ENCODE measurements at regions not wholly inside any gene's neighbourhood (a gene's known extent, or its start where the extent isn't known, plus 50 kb on each side); places are given as distances from the start of the nearest gene placed in this dataset.

DNA sequence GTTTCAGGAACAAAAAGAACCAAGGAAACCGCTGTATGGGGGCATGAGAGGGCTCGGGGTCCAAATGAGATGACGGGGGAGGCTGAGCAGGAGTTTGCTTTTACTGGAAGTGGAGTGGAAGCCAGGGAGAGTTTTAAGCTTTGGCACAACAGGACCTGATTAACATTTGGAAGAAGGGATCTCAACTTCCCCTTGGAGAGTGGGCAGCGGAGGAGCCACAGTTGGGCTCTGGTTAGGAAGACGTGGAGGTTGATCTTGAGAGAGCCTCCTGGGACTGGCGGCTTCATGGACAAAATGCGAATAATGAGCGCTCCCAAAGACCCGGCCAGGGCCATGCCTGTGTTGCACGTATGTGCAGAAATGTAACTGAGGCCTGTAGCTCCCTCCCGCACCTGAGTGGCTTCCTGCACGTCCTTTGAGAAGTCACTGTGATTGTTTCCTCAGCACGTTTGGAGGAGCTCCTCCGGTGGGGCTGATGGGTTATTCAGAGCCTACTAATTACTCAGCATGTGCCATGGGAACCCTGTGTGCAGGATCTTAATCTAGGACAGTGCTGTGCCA is 595.3 kb upstream of the MGMT start:
- DNase-seq (no peak), ATAC-seq (no peak)

DNA sequence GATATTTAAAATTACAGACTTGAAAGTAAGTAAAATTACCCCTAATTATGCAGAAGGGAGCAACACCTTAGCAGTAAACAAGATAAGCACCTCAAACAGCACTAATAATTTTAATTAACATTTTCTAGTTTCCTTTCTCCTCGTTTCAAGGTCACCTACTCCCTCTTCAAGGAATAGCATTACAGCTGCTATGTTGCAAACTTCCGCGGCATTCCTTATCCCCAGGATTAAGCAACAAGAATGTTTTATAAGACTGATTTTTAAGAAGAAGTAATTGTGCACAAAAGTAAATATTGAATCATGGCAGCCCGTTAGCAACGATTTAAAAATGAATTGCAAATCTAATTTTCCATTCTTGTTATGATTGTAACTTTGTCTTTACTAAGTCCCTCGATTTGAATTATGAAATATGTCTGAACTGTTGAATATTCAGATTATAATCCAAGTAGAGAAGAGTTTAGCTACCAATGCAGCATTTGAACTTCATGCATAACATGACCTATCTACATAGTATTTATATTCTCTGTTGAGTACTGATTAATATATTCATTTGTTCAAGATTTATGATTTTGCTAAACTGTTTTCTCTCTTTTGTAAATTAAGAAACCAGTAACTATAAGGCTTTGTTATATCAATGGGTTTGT is 593.5 kb upstream of the MGMT start:
- H3K4me3 Mint-ChIP-seq, result no peak overlapping the region
- no peaks in the 10 kb centered on the region for H3K9me3 Mint-ChIP-seq (ENCODE audit: low read depth)
- CTCF ChIA-PET, result no interaction called here
- ATAC-seq (no peak), DNase-seq (no peak)
- H3K27me3 Mint-ChIP-seq, result peaks cover 3% of the 10 kb centered on the region
- no peak overlapping the region for H3K27ac Mint-ChIP-seq
- no peaks in the 10 kb centered on the region for H3K36me3 Mint-ChIP-seq
- H3K4me1 Mint-ChIP-seq, result no peaks in the 10 kb centered on the region

More for the DNA sequence above, 595.3 kb upstream of the MGMT start:
- Mint-ChIP-seq H3K9me3 (ENCODE audit: low read depth) (no peaks in the 10 kb centered on the region), H3K4me3 (no peak overlapping the region), H3K4me1 (no peaks in the 10 kb centered on the region), H3K36me3 (no peaks in the 10 kb centered on the region), H3K27ac (no peak overlapping the region), H3K27me3 (peaks cover 3% of the 10 kb centered on the region)
- CTCF ChIA-PET, result no interaction called here

DNA sequence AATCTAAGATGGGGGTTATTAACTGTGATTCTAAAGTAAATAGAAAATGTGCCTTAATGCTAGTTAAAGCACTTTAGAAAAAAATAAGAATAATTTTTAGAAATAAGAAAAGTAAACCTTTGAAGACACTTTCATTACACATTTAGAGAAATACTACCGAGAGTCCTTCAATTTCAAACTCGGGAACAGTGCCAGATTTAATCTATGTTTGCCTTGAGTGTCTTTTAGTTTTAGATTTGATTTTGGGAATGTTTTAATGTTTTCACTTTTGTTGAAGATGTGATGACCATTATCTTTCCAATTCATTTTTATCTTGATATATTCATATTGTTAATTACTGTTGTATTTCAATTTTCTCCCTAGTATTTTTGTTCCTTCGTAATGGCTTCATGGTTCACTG is 592.7 kb upstream of the MGMT start:
- Mint-ChIP-seq H3K36me3 (no peaks in the 10 kb centered on the region), H3K9me3 (ENCODE audit: low read depth) (no peaks in the 10 kb centered on the region), H3K4me1 (no peaks in the 10 kb centered on the region), H3K27me3 (peaks cover 3% of the 10 kb centered on the region), H3K27ac (no peak overlapping the region), H3K4me3 (no peak overlapping the region)
- CTCF ChIA-PET, result no interaction called here
- DNase-seq (no peak), ATAC-seq (no peak)

DNA sequence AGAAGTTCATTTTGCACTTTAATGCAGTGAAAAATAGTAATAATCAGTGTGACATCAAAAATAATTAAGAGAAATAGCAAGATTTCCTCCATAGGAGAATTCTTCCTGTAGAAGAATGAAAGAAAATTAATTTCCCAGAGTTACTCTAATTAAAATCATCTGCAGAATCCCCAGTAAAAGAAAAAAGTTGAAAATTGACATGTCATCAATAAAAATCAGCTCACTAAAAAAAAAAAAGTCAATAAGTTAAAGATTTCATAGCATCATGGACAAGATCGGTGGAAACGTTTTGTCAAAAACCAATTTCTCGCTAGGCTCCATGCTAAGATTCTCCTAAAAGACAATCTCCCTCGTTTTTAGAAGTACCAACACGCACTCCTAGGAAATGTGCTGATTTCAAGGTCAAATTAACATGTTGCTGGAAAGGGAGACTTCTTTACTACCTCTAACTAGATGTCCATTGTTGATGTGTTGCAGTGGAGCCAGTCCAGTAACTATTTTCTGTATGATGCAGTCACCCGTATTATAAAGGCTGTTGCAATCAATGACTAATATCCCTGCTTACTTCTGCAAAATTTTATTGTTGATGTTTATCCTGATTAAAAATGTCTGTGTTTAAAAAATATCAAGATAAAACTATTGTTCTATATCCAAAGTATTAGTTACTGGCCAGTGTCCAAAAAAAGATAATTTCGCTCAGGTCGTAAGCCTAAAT is 591.9 kb upstream of the MGMT start:
- H3K4me1 Mint-ChIP-seq, result no peaks in the 10 kb centered on the region
- no peak for ATAC-seq
- H3K27me3 Mint-ChIP-seq, result peaks cover 3% of the 10 kb centered on the region
- H3K36me3 Mint-ChIP-seq, result no peaks in the 10 kb centered on the region
- CTCF ChIA-PET, result no interaction called here
- H3K4me3 Mint-ChIP-seq, result no peak overlapping the region
- no peak for DNase-seq
- no peak overlapping the region for H3K27ac Mint-ChIP-seq
- H3K9me3 Mint-ChIP-seq (ENCODE audit: low read depth), result no peaks in the 10 kb centered on the region

DNA sequence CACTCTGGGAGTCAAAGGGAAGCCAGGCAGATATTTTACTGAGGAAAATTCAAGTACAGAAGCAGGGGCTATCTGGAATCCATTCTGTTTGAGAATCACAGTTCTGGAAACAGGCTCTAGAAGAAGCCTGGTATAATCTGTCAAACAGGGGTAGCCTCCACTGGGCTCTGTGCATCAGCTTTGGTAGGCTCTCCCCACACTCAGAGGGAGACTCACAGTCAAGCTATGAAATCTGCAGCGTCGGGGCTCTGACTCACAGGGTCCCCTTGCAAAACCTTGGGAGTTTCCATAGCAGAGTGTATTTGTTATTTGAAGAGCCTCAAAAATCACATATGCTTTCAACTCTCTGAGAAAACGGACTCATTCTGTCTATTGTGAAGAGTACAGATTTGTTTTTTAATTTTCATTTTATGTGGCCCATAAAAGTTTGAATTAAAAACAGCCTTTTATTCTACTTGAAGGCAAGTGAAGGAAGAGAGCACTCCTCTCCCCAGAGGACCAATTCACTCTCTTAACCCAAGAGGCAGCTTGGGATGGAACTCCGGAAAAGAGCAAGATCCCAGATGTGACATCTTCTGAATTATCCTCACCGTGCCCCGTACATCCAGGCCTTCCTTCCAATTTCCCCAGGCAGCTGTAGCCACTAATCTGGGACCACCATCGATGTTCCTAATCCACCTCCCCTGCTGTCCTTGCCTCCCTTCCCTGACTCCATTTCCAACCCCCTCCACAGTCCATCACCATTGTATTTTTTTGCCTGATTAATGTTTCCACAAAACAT is 590.9 kb upstream of the MGMT start:
- no peak overlapping the region for H3K4me3 Mint-ChIP-seq
- no peaks in the 10 kb centered on the region for H3K9me3 Mint-ChIP-seq (ENCODE audit: low read depth)
- no peak overlapping the region for H3K27ac Mint-ChIP-seq
- DNase-seq, result no peak
- peaks cover 3% of the 10 kb centered on the region for H3K27me3 Mint-ChIP-seq
- H3K4me1 Mint-ChIP-seq, result no peaks in the 10 kb centered on the region
- CTCF ChIA-PET, result no interaction called here
- ATAC-seq, result no peak
- no peaks in the 10 kb centered on the region for H3K36me3 Mint-ChIP-seq

DNA sequence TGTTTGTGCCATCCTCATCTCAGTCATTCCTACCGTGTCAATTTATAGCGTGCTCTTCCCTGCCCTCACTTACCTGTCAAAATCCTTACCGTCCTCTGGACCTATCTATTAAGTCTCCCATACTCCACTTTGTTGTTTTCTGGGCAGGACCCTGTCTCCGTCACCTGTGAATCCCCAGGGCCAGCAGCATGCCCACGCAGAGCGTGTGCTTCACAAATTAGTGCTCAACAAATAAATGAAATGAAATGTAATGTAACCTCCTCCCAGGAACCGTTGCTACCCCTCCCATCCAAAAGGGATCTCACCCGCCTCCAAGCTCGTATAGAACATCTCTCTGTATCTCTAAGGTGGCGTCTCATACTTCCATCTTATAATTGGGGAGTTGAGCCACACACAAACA is 589.9 kb upstream of the MGMT start:
- H3K9me3 Mint-ChIP-seq (ENCODE audit: low read depth), result no peaks in the 10 kb centered on the region
- no peak for DNase-seq

DNA sequence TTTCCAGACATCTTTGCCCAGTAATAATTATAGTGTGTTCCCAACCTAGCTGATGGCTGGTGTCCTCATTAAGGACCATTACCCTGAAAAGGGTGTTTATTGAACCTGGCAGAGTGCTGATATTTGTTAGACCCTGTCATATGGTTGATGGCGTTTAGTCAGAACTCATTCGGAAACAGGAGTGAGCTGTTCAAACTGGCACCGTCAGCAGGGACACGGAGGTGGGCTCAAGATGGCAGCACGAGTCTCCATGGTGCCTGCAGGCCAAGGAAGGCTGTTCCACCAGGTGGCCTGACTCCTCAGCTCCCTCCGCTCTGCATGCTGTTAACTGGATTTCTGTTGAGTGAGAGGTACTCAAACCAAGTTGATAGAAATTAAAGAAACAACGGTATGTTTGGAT is 589.1 kb upstream of the MGMT start:
- no peaks in the 10 kb centered on the region for H3K4me1 Mint-ChIP-seq
- H3K4me3 Mint-ChIP-seq, result no peak overlapping the region
- DNase-seq, result no peak
- CTCF ChIA-PET, result no interaction called here
- H3K27me3 Mint-ChIP-seq, result peaks cover 3% of the 10 kb centered on the region
- no peaks in the 10 kb centered on the region for H3K9me3 Mint-ChIP-seq (ENCODE audit: low read depth)
- no peak for ATAC-seq
- no peaks in the 10 kb centered on the region for H3K36me3 Mint-ChIP-seq
- no peak overlapping the region for H3K27ac Mint-ChIP-seq

More for the DNA sequence above, 589.9 kb upstream of the MGMT start:
- Mint-ChIP-seq H3K27ac (no peak overlapping the region), H3K27me3 (peaks cover 3% of the 10 kb centered on the region), H3K4me1 (no peaks in the 10 kb centered on the region), H3K36me3 (no peaks in the 10 kb centered on the region), H3K4me3 (no peak overlapping the region)
- ATAC-seq, result no peak
- CTCF ChIA-PET, result no interaction called here

DNA sequence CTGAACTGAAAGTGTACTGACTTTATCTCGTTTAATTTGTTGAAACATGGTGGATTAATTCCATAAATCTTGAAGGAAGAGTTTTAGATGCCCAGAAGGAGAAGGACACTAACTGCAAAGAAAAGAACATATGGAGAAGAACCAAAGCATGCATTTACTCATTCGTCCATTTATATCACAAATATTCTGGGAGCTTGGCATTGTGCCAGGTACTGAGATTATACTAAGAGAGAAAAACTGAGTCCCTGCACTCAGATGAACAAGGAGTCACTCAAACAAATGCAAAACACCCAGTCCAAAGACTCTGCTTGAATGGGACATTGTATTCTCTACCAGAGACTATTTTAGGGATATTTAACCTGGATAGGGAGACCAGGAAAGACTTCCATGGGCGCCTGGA is 588.0 kb upstream of the MGMT start:
- CTCF ChIA-PET, result no interaction called here
- Mint-ChIP-seq H3K27ac (no peak overlapping the region), H3K36me3 (no peaks in the 10 kb centered on the region), H3K27me3 (peaks cover 3% of the 10 kb centered on the region), H3K9me3 (ENCODE audit: low read depth) (no peaks in the 10 kb centered on the region), H3K4me3 (no peak overlapping the region), H3K4me1 (no peaks in the 10 kb centered on the region)
- DNase-seq (no peak), ATAC-seq (no peak)

DNA sequence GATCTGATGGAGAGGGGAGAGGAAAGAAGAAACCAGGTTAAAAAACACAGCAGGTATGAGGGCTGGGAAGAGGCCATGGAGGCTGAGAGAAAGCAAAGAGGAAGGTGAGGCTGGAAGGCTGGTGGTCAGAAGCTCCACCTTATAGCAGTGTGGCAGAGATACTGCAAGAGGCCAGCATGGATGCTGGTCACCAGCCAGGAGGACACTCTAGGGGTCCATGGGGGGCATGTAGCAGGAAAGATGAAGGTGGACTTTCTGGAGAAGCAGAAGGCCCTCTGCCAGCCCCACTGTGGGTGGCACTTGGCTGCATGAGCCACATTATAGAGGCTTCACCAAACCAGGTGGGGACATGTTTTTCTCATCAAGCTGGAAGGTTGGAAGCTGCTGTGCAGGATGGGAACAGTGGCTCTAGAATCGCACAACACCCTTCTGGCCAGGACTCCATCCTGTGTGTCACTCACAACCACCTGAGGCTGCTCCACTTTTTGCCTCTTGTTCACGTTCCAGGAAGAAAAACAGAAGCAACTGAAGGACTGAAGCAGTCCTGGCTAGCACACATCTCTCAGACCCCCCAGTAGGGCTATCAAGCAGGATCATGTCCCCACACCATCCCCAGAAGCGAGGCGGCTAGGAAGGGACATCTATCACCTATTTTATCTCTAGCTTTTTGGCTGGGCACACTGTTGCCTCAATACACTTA is 587.5 kb upstream of the MGMT start:
- no peaks in the 10 kb centered on the region for H3K9me3 Mint-ChIP-seq (ENCODE audit: low read depth)
- CTCF ChIA-PET, result no interaction called here
- H3K4me1 Mint-ChIP-seq, result no peaks in the 10 kb centered on the region
- peaks cover 3% of the 10 kb centered on the region for H3K27me3 Mint-ChIP-seq
- DNase-seq, result no peak
- H3K4me3 Mint-ChIP-seq, result no peak overlapping the region
- ATAC-seq, result no peak
- H3K36me3 Mint-ChIP-seq, result no peaks in the 10 kb centered on the region
- no peak overlapping the region for H3K27ac Mint-ChIP-seq

DNA sequence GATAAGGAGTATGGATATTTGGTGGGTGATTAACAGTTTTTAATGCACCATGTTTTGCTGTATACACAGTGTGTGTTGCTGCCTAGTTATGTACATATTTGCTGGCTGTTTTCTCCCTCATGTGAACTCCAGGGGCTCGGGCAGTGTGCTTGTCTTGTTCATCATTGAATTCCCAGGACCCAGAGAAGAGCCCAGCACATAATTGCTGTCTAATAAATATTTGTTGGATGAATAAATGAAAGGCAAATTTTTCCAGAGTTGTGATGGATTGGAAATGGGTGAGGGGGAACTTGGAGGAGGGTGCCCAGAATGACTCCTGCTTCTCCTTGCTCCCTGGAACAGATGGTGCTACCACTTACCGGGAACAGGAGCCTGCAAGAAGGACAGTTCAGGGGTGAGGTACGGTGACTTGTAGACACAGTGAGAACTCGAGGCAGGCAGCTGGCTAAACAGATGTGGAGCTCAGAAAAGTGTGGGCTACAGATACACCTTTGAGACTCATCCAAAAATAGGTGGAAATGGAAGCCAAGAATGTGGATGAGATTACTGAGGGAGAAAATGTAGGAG is 586.8 kb upstream of the MGMT start:
- no peaks in the 10 kb centered on the region for H3K36me3 Mint-ChIP-seq
- H3K4me1 Mint-ChIP-seq, result no peaks in the 10 kb centered on the region
- H3K27me3 Mint-ChIP-seq, result peaks cover 3% of the 10 kb centered on the region
- H3K27ac Mint-ChIP-seq, result no peak overlapping the region
- no peak overlapping the region for H3K4me3 Mint-ChIP-seq
- no peaks in the 10 kb centered on the region for H3K9me3 Mint-ChIP-seq (ENCODE audit: low read depth)
- CTCF ChIA-PET, result no interaction called here
- ATAC-seq (no peak), DNase-seq (no peak)

DNA sequence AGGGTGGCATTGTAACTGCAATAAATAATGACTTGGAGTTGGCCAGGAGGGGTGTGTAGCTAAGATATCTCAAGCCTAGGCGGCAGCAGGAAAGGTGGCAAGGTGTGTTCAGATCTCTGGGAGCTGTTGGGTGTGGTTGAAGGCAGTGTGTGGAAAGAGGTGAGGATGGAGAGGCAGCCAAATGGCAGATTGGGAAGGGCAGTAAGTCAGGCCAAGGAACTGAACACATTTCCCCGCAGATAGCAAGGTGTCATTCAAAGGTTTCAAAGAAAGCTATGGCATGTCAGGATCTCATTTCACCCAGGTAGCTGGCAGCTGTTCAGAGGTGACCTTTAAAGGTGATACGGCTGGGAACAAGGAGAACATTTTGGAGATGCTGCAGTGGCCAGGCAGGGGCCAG is 586.0 kb upstream of the MGMT start:
- Mint-ChIP-seq H3K27me3 (peaks cover 3% of the 10 kb centered on the region), H3K4me3 (no peak overlapping the region), H3K9me3 (ENCODE audit: low read depth) (no peaks in the 10 kb centered on the region), H3K36me3 (no peaks in the 10 kb centered on the region), H3K27ac (no peak overlapping the region), H3K4me1 (no peaks in the 10 kb centered on the region)
- DNase-seq, result no peak
- no peak for ATAC-seq
- CTCF ChIA-PET, result no interaction called here

DNA sequence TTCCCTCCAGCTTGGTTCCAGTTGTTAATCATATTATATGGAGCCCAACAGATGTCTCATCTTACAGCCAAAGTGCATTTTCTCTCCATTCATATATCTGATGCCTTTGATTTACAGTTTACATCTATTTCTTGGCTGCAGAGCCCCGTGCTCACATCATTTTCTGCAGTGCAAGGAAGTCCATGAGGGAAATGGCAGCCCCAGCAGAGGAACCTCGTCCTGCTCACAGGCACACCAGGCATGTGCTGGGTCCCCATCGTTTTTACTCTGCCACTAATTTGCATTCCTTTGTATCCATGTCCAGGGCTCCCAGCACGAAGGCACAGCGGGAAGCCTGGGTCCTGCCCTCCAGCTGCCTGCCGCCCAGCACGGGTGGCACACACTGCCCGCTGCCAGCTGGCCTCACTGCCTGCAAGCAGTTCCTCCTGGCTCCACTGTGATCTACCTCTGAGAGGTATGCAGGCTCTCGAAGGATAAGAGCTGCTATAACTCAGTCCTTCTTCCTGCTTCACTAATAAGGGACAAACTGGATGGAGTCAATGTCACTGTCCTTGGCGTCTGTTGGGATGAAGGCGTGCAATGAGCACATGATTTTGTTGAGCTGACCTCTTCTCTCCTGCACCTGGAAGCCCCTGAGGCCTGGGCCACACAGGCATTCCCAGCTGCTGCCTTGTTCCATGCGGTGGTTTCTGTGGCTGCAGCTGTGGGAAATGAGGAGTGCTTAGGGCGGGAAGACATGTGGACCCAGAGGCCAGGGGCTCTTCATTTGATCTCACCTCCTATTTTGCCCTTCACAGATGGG is 583.6 kb upstream of the MGMT start:
- Mint-ChIP-seq H3K4me3 (no peak overlapping the region), H3K36me3 (no peaks in the 10 kb centered on the region), H3K27ac (no peak overlapping the region), H3K4me1 (no peaks in the 10 kb centered on the region), H3K9me3 (ENCODE audit: low read depth) (peaks cover 1% of the 10 kb centered on the region), H3K27me3 (no peaks in the 10 kb centered on the region)
- CTCF ChIA-PET, result no interaction called here
- DNase-seq (no peak), ATAC-seq (no peak)

DNA sequence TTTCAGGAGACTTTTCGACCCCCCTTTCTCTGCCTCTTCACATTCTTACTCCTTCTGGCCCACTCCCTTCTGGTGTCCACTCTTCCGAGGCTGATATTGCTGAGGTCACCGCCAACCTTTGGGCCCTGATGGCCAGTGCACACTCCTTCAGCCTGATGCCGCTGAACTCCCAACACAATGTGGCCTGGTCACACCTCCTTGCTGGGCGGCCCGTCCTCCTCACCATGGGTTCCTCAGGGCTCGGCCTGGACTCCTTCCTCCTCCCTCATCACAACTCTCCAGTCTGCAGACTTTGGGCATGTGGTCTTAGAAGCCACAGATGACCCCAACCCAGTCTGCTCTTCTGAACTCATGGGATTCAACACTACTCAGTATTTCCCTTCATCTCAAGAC is 583.0 kb upstream of the MGMT start:
- CTCF ChIA-PET, result no interaction called here
- ATAC-seq, result no peak
- Mint-ChIP-seq H3K36me3 (no peaks in the 10 kb centered on the region), H3K4me1 (no peaks in the 10 kb centered on the region), H3K4me3 (no peak overlapping the region), H3K27ac (no peak overlapping the region), H3K27me3 (no peaks in the 10 kb centered on the region), H3K9me3 (ENCODE audit: low read depth) (peaks cover 5% of the 10 kb centered on the region)
- no peak for DNase-seq
